ENCODE measurements at regions not wholly inside any gene's neighbourhood (a gene's known extent, or its start where the extent isn't known, plus 50 kb on each side); places are given as distances from the start of the nearest gene placed in this dataset.

DNA sequence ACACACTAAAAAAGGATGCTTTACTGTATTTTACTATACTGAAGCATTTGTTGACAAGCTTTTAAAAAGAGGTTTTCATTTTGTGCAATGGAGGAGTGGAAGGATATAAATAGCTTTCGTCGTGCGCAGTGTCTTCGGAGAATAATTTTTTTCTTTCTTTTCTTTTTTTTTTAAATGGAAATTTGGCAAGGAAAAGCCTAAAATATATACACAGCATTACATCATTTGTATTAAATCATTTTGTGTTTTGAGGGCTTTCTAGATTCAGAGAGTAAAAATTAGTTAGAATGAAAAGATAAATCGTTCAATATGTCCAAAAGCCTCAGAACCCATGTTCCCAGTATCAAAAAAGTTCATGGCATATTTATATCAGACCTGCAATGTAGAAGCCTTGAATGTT lies 150.2 kb upstream of the FERD3L start:
- TF ChIP-seq, protein P1, sequence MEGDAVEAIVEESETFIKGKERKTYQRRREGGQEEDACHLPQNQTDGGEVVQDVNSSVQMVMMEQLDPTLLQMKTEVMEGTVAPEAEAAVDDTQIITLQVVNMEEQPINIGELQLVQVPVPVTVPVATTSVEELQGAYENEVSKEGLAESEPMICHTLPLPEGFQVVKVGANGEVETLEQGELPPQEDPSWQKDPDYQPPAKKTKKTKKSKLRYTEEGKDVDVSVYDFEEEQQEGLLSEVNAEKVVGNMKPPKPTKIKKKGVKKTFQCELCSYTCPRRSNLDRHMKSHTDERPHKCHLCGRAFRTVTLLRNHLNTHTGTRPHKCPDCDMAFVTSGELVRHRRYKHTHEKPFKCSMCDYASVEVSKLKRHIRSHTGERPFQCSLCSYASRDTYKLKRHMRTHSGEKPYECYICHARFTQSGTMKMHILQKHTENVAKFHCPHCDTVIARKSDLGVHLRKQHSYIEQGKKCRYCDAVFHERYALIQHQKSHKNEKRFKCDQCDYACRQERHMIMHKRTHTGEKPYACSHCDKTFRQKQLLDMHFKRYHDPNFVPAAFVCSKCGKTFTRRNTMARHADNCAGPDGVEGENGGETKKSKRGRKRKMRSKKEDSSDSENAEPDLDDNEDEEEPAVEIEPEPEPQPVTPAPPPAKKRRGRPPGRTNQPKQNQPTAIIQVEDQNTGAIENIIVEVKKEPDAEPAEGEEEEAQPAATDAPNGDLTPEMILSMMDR (IDR thresholded peaks at IDR 0.05 in 8 of 11, conservative IDR thresholded peaks at IDR 0.05 in 3 of 11) = no peak
- no peak for TF ChIP-seq POLR2A (IDR thresholded peaks at IDR 0.05)
